ENCODE measurements at regions not wholly inside any gene's neighbourhood (a gene's known extent, or its start where the extent isn't known, plus 50 kb on each side); places are given as distances from the start of the nearest gene placed in this dataset.

DNA sequence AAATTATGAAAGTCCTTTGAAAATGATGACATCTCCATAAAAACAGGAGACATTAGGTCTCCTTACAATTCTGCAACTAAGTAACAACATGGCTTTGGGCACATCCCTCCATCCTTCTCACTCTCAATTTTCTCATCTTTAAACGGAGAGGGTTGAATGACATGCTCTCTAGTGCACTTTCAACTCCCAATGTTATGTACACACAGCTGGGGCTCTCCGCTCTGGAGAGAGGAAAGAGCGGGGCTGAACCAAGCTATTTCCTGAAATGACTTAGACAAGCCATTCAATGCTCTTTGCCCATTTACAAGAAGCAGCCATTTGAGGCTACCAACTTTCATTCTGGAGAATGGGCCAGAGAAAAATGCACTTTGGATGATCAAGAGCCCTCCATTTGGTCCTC is 144.2 kb upstream of the BNIP2 start:
- TF ChIP-seq POLR2A (IDR thresholded peaks at IDR 0.05) (no peak), POLR2AphosphoS5 (IDR thresholded peaks at IDR 0.05) (no peak)
- TF ChIP-seq, protein P1, sequence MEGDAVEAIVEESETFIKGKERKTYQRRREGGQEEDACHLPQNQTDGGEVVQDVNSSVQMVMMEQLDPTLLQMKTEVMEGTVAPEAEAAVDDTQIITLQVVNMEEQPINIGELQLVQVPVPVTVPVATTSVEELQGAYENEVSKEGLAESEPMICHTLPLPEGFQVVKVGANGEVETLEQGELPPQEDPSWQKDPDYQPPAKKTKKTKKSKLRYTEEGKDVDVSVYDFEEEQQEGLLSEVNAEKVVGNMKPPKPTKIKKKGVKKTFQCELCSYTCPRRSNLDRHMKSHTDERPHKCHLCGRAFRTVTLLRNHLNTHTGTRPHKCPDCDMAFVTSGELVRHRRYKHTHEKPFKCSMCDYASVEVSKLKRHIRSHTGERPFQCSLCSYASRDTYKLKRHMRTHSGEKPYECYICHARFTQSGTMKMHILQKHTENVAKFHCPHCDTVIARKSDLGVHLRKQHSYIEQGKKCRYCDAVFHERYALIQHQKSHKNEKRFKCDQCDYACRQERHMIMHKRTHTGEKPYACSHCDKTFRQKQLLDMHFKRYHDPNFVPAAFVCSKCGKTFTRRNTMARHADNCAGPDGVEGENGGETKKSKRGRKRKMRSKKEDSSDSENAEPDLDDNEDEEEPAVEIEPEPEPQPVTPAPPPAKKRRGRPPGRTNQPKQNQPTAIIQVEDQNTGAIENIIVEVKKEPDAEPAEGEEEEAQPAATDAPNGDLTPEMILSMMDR (IDR thresholded peaks at IDR 0.05 in 8 of 11, conservative IDR thresholded peaks at IDR 0.05 in 3 of 11), result no peak

All from spleen (tissue), 7 donors.